GM18861 (cell line): ENCODE measurements at regions not wholly inside any gene's neighbourhood (a gene's known extent, or its start where the extent isn't known, plus 50 kb on each side); places are given as distances from the start of the nearest gene placed in this dataset.
"Not testable (repeated sequence)": the region's sequence is repeated elsewhere in the genome, so short reads cannot be mapped to it uniquely, and the experiment has no call there.

Experiments
- ATAC-seq: cut with Tn5 transposase; IDR thresholded peaks from one replicate; pipeline ENCODE4 v1.9.1; 2021; ENCODE audit not compliant: unreplicated experiment

DNA sequence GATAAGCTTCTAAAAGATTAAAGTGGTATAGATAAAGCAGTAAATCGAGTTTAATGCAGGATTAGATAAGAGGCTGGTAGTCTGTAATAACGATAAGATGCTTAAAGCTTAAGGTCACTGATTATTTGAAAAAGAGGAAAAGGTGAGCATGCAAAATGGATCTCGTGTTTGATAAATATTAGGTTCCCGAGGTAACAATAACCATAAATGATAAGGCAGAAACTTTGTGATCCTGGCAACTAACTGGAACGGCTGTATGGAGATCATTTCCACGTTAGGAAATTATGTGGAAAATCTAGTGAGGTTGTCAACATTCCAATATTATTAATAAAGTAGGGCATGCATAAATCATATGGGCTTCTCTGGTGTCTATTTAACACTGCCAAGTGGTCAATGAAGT, 255.5 kb downstream of the EFCAB11 start:
- no peak for ATAC-seq

- no peak for ATAC-seq
Observed at GRCh38 chr14:89697281-89698060, 257.1 kb downstream of the EFCAB11 start.

GRCh38 chr14:89695846-89696245, 258.7 kb downstream of the EFCAB11 start:
- ATAC-seq = no peak

- no peak for ATAC-seq
Observed at GRCh38 chr14:89690139-89690538, 264.4 kb downstream of the EFCAB11 start.

- not testable (repeated sequence) for ATAC-seq
Observed at GRCh38 chr14:89689711-89690110, 264.8 kb downstream of the EFCAB11 start.

GRCh38 chr14:89688507-89689211, 265.9 kb downstream of the EFCAB11 start:
- no peak for ATAC-seq

- not testable (repeated sequence) for ATAC-seq
Observed at GRCh38 chr14:89687129-89687528, 267.4 kb downstream of the EFCAB11 start.

DNA sequence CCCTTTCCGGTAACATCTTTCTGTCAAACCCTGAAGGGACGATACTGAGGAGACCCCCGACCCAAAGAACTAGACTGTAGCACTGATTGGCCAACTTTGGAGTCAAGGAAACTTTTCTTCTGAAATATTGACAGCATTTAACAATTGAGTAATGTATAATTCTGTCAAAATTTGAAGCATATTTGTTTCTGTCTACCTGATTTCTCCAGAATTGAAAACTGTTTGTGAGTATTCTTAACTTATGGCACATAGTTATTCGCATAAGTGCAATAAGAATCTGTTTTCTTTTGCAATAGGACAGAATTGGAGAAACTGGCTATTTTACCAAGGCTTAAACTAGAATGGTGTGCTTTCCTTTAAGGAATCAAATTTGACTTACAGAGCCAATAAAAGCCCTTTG, 267.1 kb upstream of the FOXN3 start:
- no peak for ATAC-seq

DNA sequence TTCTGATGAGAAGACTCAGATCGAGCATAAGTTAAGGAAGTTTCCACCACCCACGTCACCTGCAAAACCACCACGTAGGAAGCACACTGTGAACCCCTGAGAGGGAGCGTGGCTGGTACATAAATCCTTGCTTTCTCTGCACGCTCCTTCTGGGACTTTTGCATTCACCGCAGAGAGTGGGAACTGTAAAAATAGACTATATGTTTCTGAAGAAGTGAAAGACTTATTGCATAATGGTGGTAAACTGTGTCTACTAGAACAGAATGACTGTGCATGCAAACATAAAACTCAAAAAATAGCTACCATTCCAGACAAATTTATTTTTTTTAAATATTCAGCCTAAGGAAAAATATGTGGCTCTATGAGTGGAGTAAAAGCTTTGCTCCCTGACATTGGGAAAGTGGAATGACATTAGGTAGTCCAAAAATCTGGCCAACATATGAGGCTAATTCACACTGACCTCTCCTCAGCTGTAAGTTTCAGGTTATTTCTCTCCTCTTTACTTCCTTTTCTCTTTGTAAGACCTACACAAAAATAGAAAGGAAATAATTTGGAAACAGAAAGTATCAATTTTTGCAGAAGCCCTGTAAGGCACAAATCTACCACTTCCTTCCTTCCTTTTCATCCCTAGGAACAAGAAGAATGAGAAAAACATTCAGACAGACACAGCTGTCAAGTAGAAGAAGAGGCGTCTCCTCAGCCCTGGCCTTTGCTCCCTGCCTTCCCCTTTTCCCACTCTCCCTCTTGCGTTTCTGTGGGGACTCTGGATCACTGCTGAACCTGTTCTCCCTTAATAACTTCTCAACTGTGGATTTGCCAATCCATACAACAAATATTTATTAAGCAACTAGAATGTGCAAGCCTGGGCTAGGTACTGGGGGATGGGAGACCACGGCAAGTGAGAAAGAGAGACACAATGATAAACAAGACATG, 264.3 kb upstream of the FOXN3 start:
- ATAC-seq = peak; percentile 64

GRCh38 chr14:89680156-89680555, 263.1 kb upstream of the FOXN3 start:
- ATAC-seq = no peak

GRCh38 chr14:89678768-89679167, 261.7 kb upstream of the FOXN3 start:
- ATAC-seq = no peak

DNA sequence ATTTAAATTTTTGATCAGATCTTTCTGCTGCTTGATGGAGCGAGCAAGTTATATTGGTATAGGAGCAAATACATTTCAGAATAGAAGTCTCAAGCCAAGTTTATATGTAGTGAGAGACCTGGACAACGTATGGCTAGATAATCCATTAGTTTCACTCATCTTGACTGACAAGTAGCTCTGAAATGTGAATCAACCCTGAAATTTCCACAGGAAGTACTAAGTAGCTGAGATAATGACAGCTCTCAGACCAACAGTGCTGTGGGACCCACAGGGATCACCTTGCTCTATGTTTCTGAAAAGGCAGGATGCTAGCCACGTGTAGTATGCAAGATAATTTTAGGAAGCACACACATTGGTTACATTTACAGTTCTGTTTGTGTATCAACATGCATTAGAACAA, 258.6 kb upstream of the FOXN3 start:
- no peak for ATAC-seq

GRCh38 chr14:89674936-89675335, 257.9 kb upstream of the FOXN3 start:
- no peak for ATAC-seq

DNA sequence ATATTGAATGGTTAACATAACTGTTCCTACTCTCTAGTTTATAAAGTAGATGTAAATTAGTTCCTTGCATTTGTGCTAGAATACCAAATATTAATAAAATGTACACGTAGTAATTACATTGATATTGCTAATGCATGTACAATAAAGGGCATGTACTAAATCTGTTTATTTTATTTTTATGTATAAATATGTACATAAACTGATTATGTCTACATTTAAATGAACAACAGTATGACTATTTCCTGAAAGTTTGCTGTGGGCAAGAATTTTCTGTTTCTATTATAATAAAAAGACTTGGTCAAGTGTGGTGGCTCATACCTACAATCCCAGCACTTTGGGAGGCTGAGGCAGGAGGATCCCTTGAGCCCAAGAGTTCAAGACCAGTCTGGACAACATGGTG, 257.2 kb upstream of the FOXN3 start:
- ATAC-seq = no peak

DNA sequence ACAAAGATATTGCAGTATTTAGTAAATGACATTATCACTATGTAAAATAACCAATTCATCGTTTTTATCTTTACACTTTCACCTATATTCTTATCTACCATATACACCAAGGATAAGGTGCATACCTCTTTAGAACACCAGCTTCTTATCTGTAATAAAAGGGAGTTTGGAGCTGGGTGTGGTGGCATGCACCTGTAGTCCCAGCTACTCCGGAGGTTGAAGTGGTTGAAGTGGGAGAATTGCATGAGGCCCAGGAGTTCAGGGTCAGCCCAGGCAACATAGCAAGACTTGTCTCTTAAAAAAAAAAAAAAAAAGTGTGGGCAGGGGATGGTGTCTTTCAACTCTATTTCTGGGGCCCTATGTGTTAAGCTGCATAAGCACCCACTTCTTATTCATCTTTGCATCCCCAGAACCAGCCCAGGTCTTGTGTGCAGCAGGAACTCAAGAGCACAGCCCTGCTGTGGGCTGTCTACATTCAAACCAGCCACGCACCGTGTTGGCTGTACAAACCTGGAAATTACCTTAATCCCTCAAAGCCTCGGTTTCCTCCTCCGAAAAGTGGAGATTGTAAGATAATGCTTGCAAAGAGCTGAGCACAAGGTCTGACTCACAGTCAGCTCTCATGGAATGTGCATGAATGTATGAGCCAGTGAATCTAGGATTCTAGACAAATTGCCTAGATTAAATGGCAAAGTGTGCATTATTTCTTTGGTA, 256.6 kb upstream of the FOXN3 start:
- ATAC-seq = no peak

GRCh38 chr14:89672636-89673511, 255.8 kb upstream of the FOXN3 start:
- ATAC-seq = no peak

DNA sequence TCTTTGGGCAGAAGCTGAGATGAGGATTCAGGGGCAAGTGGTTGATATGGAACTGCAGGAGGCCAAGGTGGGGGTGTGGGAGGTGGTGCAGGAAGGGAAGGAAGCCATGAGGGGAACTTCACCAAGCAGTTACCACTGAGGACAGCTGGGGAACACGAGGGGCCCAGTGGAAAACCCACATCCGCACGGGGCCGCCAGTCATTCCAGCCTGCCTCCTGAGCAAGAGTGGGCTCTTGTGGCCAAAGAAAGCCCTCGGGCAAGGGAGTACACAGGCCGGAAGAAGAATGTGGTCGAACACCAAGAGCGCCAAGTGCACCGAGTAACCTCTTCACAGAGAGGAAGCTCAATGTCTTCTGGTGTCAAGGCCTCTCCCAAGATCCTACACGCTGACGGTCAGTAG, 252.2 kb upstream of the FOXN3 start:
- no peak for ATAC-seq

DNA sequence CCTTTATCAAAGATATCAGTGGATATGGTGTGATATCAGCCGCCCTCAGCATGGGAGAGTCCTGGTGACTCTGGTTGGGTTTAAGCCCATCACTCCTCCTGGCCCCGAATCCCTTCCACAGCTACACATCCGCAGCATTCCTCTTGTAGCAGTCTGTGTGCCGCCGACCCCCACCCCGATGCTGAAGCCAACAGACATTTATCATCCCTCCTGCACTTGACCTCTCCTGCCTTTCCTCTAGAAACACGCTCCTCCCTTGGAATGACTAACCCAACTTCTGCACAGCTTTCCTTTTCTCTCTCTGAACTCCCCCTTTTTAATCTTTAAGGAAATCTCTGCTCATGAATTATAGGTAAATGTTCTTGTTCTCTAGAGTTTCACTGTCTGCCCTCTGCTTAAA, 250.9 kb upstream of the FOXN3 start:
- ATAC-seq = no peak

GRCh38 chr14:89665300-89666081, 248.5 kb upstream of the FOXN3 start:
- ATAC-seq = not testable (repeated sequence)
